T47D (cell line): ENCODE measurements at regions not wholly inside any gene's neighbourhood (a gene's known extent, or its start where the extent isn't known, plus 50 kb on each side); places are given as distances from the start of the nearest gene placed in this dataset.
A peak's percentile ranks its signal among the peaks of the same experiment; 100 is the strongest.

Experiments
- DNase-seq, 2 experiments: peaks; one replicate each; pipeline versions ENCODE4 v3.0.0 to v3.0.0-alpha.2; 2011 to 2012; ENCODE audit warnings: low read depth in 1 of 2, low spot score in 1 of 2
- JUND ChIP-seq: IDR thresholded peaks from 2 replicates; pipeline ENCODE4 v1.6.1; 2012; ENCODE audit warnings: low read depth
- in situ Hi-C: cut with HindIII; loops from 2 replicates; pipeline ENCODE4 v1.10.0; 2016; ENCODE audit warnings: low sequenced_read_pairs, low pct_unique_long_range_greater_than_20kb

- no peak for DNase-seq
- in situ Hi-C loops, result no loop called here
- TF ChIP-seq JUND, result no peak
Observed at GRCh38 chr4:160283081-160283480, 1180.2 kb downstream of the RAPGEF2 start.

- in situ Hi-C loops, result no loop called here
- no peak for TF ChIP-seq JUND
- no peak for DNase-seq
Observed at GRCh38 chr4:160284516-160284915, 1181.6 kb downstream of the RAPGEF2 start.

GRCh38 chr4:160286051-160286450 is 1183.2 kb downstream of the RAPGEF2 start:
- TF ChIP-seq JUND, result no peak
- no peak for DNase-seq
- in situ Hi-C loops, result no loop called here

- in situ Hi-C loops, result no loop called here
- DNase-seq, result no peak
- TF ChIP-seq JUND, result no peak
Observed at GRCh38 chr4:160296476-160296875, 1193.6 kb downstream of the RAPGEF2 start.

GRCh38 chr4:160299177-160299576 is 1196.3 kb downstream of the RAPGEF2 start:
- TF ChIP-seq JUND, result no peak

GRCh38 chr4:160299608-160300007 is 1196.7 kb downstream of the RAPGEF2 start:
- DNase-seq, result no peak
- no peak for TF ChIP-seq JUND
- in situ Hi-C loops, result no loop called here

More at GRCh38 chr4:160299177-160299576, 1196.3 kb downstream of the RAPGEF2 start:
- in situ Hi-C loops, result no loop called here
- DNase-seq, result no peak

GRCh38 chr4:160316036-160316435 is 1213.2 kb downstream of the RAPGEF2 start:
- DNase-seq, result no peak
- in situ Hi-C loops, result no loop called here
- TF ChIP-seq JUND, result no peak

- DNase-seq, result peak in 1 of 2 experiments; percentile 17
- TF ChIP-seq JUND, result no peak
- in situ Hi-C loops, result no loop called here
Observed at GRCh38 chr4:160318567-160319220, 1215.8 kb downstream of the RAPGEF2 start.

- peak in 1 of 2 experiments; percentile 72 for DNase-seq
- in situ Hi-C loops, result no loop called here
- no peak for TF ChIP-seq JUND
Observed at GRCh38 chr4:160319221-160319867, 1216.5 kb downstream of the RAPGEF2 start.

- no peak for TF ChIP-seq JUND
- no peak for DNase-seq
- in situ Hi-C loops, result no loop called here
Observed at GRCh38 chr4:160319868-160320260, 1217.0 kb downstream of the RAPGEF2 start.

- in situ Hi-C loops, result no loop called here
- DNase-seq, result no peak
- no peak for TF ChIP-seq JUND
Observed at GRCh38 chr4:160326110-160326509, 1223.2 kb downstream of the RAPGEF2 start.

GRCh38 chr4:160347197-160347596 is 1244.3 kb downstream of the RAPGEF2 start:
- no peak for TF ChIP-seq JUND
- in situ Hi-C loops, result no loop called here
- no peak for DNase-seq

GRCh38 chr4:160350944-160351343 is 1248.1 kb downstream of the RAPGEF2 start:
- no peak for DNase-seq
- in situ Hi-C loops, result no loop called here
- no peak for TF ChIP-seq JUND
